ENCODE measurements at regions not wholly inside any gene's neighbourhood (a gene's known extent, or its start where the extent isn't known, plus 50 kb on each side); places are given as distances from the start of the nearest gene placed in this dataset.

DNA sequence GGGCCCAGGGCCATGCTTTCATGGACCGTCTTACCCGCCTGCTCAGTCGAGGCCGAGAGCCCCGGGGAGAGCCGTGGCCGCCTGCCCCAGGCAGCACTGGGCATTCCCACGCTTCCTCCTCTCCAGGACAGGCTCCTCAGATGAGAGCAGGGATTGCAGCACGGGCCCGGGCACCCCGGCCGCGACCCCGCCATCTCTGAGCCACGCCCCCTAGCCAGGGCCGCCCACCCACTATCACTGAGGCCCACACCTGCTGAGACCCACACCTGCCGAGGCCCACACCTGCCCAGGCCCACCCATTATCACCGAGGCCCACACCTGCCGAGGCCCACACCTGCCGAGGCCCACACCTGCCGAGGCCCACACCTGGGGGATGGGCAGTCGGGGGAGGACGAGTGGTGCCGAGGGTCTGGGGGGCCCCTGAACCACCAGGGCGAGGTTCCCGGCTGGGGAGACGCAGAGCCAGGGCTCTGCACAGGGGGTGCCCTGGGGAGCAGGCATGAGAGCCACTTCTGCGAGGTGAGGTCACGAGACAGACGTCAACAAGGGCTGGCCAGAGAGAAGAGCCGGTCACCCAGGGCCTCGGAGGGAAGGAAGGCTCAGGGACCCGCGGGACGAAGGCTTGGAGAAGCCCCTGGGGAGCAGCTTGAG, 235.6 kb downstream of the ERMARD start:
- TF ChIP-seq POLR2AphosphoS5 (IDR thresholded peaks at IDR 0.05; ENCODE audit: low read depth, low read length): no peak
- no peak for TF ChIP-seq TAF1 (IDR thresholded peaks at IDR 0.05; ENCODE audit: borderline replicate concordance, insufficient read depth, low read length)
